K562 (cell line): ENCODE measurements at regions not wholly inside any gene's neighbourhood (a gene's known extent, or its start where the extent isn't known, plus 50 kb on each side); places are given as distances from the start of the nearest gene placed in this dataset.

Experiments
- ETV1 ChIP-seq: fragments of 450-650 bp; conservative IDR thresholded peaks from 2 replicates; pipeline ENCODE4 v1.6.1; 2016; ENCODE audit warnings: missing genetic modification characterization, control low read depth, low read depth, missing compliant biosample characterization
- FOXP1 ChIP-seq: sonication (generic); formaldehyde crosslinking; IDR thresholded peaks from 2 replicates; pipeline ENCODE4 v1.8.0; 2022; ENCODE audit warnings: mild to moderate bottlenecking, missing genetic modification reagents
- PKNOX1 ChIP-seq: fragments of 450-650 bp; IDR thresholded peaks from 2 replicates; pipeline ENCODE4 v1.6.1; 2016
- ZBTB11 ChIP-seq, 3 experiments: fragments of 200-800 bp in 1 of 3; fragments of 250-450 bp in 1 of 3; fragments of 450-650 bp in 1 of 3; sonication (Bioruptor Pico) in 1 of 3; sonication (Bioruptor generic) in 1 of 3; formaldehyde crosslinking in 1 of 3; IDR thresholded peaks; 2 replicates each; pipeline versions ENCODE4 v1.6.1 to v1.8.0; 2016 to 2022; ENCODE audit warnings: mild to moderate bottlenecking in 2 of 3, missing genetic modification characterization in 2 of 3, missing compliant biosample characterization in 1 of 3, moderate library complexity in 1 of 3
- ZBTB34 ChIP-seq: fragments of 250-450 bp; sonication (Bioruptor Pico); IDR thresholded peaks from 2 replicates; pipeline ENCODE4 v1.8.0; 2021; ENCODE audit warnings: mild to moderate bottlenecking, moderate library complexity

GRCh38 chr17:70891306-70891705 is 722.0 kb downstream of the KCNJ2 start (continued):
- TF ChIP-seq ZBTB11 (CRISPR knock-in tag; IDR thresholded peaks at IDR 0.05) = no peak
- TF ChIP-seq ZBTB34 (CRISPR knock-in tag) = no peak
- TF ChIP-seq FOXP1 (CRISPR knock-in tag) = no peak
- no peak for TF ChIP-seq PKNOX1
- TF ChIP-seq ETV1 = no peak
